IMR-90 (cell line): ENCODE measurements at regions not wholly inside any gene's neighbourhood (a gene's known extent, or its start where the extent isn't known, plus 50 kb on each side); places are given as distances from the start of the nearest gene placed in this dataset.

ENCODE experiments used
- ATAC-seq: fragments of 200-7000 bp; cut with Tn5 transposase; 2 replicates; pipeline ENCODE4 v1.9.1; 2020; ENCODE audit warnings: low read depth, mild to moderate bottlenecking, moderate library complexity
- BruUV-seq: library from RNA; stranded (reverse); fragments of 400-500 nt; replicated peaks from 2 replicates; lab custom pipeline; 2021; lab: Mats Ljungman, UMichigan
- CTCF ChIA-PET: fragments of 300-600 bp; formaldehyde crosslinking; extraction: SDS; loops from one replicate; lab custom pipeline; 2021; ENCODE audit warnings: antibody characterized with exemption; lab: Yijun Ruan, JAX
- POLR2A ChIA-PET: fragments of 300-600 bp; sonication (Branson Sonifier 250); formaldehyde crosslinking; loops from one replicate; lab custom pipeline; 2022; ENCODE audit warnings: antibody characterized with exemption; ENCODE audit not compliant: unreplicated experiment; lab: Charles Lee
- DNase-seq: peaks from one replicate; pipeline ENCODE4 v3.0.0; 2013
- H2AFZ ChIP-seq: replicated peaks from 2 replicates; pipeline ENCODE3; 2013; ENCODE audit warnings: low read length, mild to moderate bottlenecking; ENCODE audit not compliant: poor library complexity
- H2AK5ac ChIP-seq: 2 replicates; pipeline ENCODE4 v1.6.1; 2013; ENCODE audit warnings: low read depth, low read length, inconsistent platforms
- H2AK9ac ChIP-seq: replicated peaks from 2 replicates; pipeline ENCODE3; 2013; ENCODE audit warnings: mild to moderate bottlenecking, low read depth, low read length, moderate library complexity; ENCODE audit not compliant: poor library complexity
- H2BK120ac ChIP-seq: 2 replicates; pipeline ENCODE4 v1.6.1; 2013; ENCODE audit warnings: low read depth, low read length, inconsistent platforms
- H2BK15ac ChIP-seq: 3 replicates; pipeline ENCODE4 v1.6.1; 2013; ENCODE audit warnings: low read depth, low read length, inconsistent platforms
- H2BK20ac ChIP-seq: 2 replicates; pipeline ENCODE4 v1.6.1; 2013; ENCODE audit warnings: low read depth, mild to moderate bottlenecking, inconsistent platforms, low read length, moderate library complexity
- H2BK5ac ChIP-seq: 2 replicates; pipeline ENCODE4 v1.6.1; 2013; ENCODE audit warnings: mild to moderate bottlenecking, low read depth, low read length, inconsistent platforms; ENCODE audit not compliant: poor library complexity, severe bottlenecking
- H3K14ac ChIP-seq: replicated peaks from 2 replicates; pipeline ENCODE4 v1.6.1; 2013; ENCODE audit warnings: low read depth, low read length, inconsistent platforms
- H3K18ac ChIP-seq: 2 replicates; pipeline ENCODE4 v1.6.1; 2013; ENCODE audit warnings: low read depth, low read length, control low read depth
- H3K23ac ChIP-seq: 2 replicates; pipeline ENCODE4 v1.6.1; 2013; ENCODE audit warnings: low read depth, low read length, inconsistent platforms
- H3K27ac ChIP-seq: 2 replicates; pipeline ENCODE4 v1.5.1; 2013; ENCODE audit warnings: mild to moderate bottlenecking, control low read depth, low read length; ENCODE audit not compliant: insufficient read depth
- H3K27me3 ChIP-seq: 2 replicates; pipeline ENCODE4 v1.6.1; 2013; ENCODE audit warnings: low read length; ENCODE audit not compliant: control insufficient read depth, insufficient read depth
- H3K36me3 ChIP-seq: 2 replicates; pipeline ENCODE4 v1.6.1; 2013; ENCODE audit warnings: low read length, mixed read lengths; ENCODE audit not compliant: control insufficient read depth, insufficient read depth
- H3K4ac ChIP-seq: 2 replicates; pipeline ENCODE4 v1.6.1; 2013; ENCODE audit warnings: low read depth, low read length, inconsistent platforms
- H3K4me1 ChIP-seq: 2 replicates; pipeline ENCODE4 v1.6.1; 2013; ENCODE audit warnings: low read length, mixed read lengths; ENCODE audit not compliant: control insufficient read depth, insufficient read depth
- H3K4me2 ChIP-seq: 2 replicates; pipeline ENCODE4 v1.6.1; 2013; ENCODE audit warnings: low read depth, mild to moderate bottlenecking, control low read depth, low read length, moderate library complexity
- H3K4me3 ChIP-seq: 2 replicates; pipeline ENCODE4 v1.5.1; 2013; ENCODE audit warnings: low read depth, mild to moderate bottlenecking, control low read depth, low read length, moderate library complexity; ENCODE audit not compliant: insufficient read depth
- H3K56ac ChIP-seq: 2 replicates; pipeline ENCODE4 v1.6.1; 2013; ENCODE audit warnings: low read length, inconsistent platforms; ENCODE audit not compliant: insufficient read depth; ENCODE audit errors: extremely low read depth
- H3K79me1 ChIP-seq, 2 experiments: 2 replicates each; pipeline ENCODE4 v1.6.1; 2013; ENCODE audit warnings: low read length in 2 of 2, inconsistent platforms in 1 of 2, low read depth in 1 of 2
- H3K9ac ChIP-seq: 2 replicates; pipeline ENCODE4 v1.6.1; 2013; ENCODE audit warnings: low read depth, low read length, control low read depth
- H3K9me1 ChIP-seq: 2 replicates; pipeline ENCODE4 v1.6.1; 2013; ENCODE audit warnings: low read length, inconsistent platforms; ENCODE audit not compliant: insufficient read depth
- H3K9me3 ChIP-seq: 2 replicates; pipeline ENCODE4 v1.6.1; 2013; ENCODE audit warnings: low read length; ENCODE audit not compliant: control insufficient read depth, insufficient read depth
- H4K20me1 ChIP-seq: 2 replicates; pipeline ENCODE4 v1.6.1; 2013; ENCODE audit warnings: low read length, inconsistent platforms; ENCODE audit not compliant: insufficient read depth
- H4K5ac ChIP-seq: 2 replicates; pipeline ENCODE4 v1.6.1; 2013; ENCODE audit warnings: mild to moderate bottlenecking, low read depth, low read length, control low read depth
- H4K8ac ChIP-seq, 2 experiments: 2 replicates each; pipeline ENCODE4 v1.6.1; 2013; ENCODE audit warnings: low read depth in 2 of 2, low read length in 2 of 2, control low read depth in 1 of 2, inconsistent platforms in 1 of 2
- H4K91ac ChIP-seq: 2 replicates; pipeline ENCODE4 v1.6.1; 2013; ENCODE audit warnings: low read depth, low read length, inconsistent platforms; ENCODE audit not compliant: insufficient read depth
- BHLHE40 ChIP-seq: fragments of 150-350 bp; IDR thresholded peaks from 2 replicates; pipeline ENCODE4 v1.6.1; 2016; ENCODE audit warnings: mild to moderate bottlenecking, low read depth, low read length
- CEBPB ChIP-seq: IDR thresholded peaks from 2 replicates; pipeline ENCODE4 v1.6.1; 2012; ENCODE audit warnings: low read depth, low read length, improper control_type of control experiment
- CHD1 ChIP-seq: IDR thresholded peaks from 2 replicates; pipeline ENCODE4 v1.6.1; 2012; ENCODE audit warnings: low read depth, low read length, improper control_type of control experiment
- FOS ChIP-seq: fragments of 150-350 bp; IDR thresholded peaks from 2 replicates; pipeline ENCODE4 v1.6.1; 2016; ENCODE audit warnings: low read depth, low read length
- MAFK ChIP-seq: IDR thresholded peaks from 2 replicates; pipeline ENCODE4 v1.6.1; 2012; ENCODE audit warnings: low read depth, low read length, improper control_type of control experiment
- MAZ ChIP-seq: IDR thresholded peaks from 2 replicates; pipeline ENCODE4 v1.6.1; 2012; ENCODE audit warnings: low read depth, mild to moderate bottlenecking, low read length, improper control_type of control experiment, moderate library complexity, borderline replicate concordance
- MXI1 ChIP-seq: IDR thresholded peaks from 2 replicates; pipeline ENCODE4 v1.6.1; 2012; ENCODE audit warnings: low read depth, mild to moderate bottlenecking, low read length, moderate library complexity, borderline replicate concordance
- NFE2L2 ChIP-seq: fragments of 150-350 bp; IDR thresholded peaks from 2 replicates; pipeline ENCODE4 v1.6.1; 2016; ENCODE audit warnings: low read depth, mild to moderate bottlenecking, low read length
- POLR2A ChIP-seq: IDR thresholded peaks from 2 replicates; pipeline ENCODE4 v1.6.1; 2012; ENCODE audit warnings: mild to moderate bottlenecking, low read depth, low read length
- RAD21 ChIP-seq: IDR thresholded peaks from 2 replicates; pipeline ENCODE4 v1.6.1; 2012; ENCODE audit warnings: low read length, improper control_type of control experiment
- RCOR1 ChIP-seq: IDR thresholded peaks from 2 replicates; pipeline ENCODE4 v1.6.1; 2012; ENCODE audit warnings: mild to moderate bottlenecking, low read length, improper control_type of control experiment; ENCODE audit not compliant: insufficient replicate concordance
- RFX5 ChIP-seq: IDR thresholded peaks from 2 replicates; pipeline ENCODE4 v1.8.0; 2012; ENCODE audit warnings: low read depth, mild to moderate bottlenecking, low read length, moderate library complexity
- SMC3 ChIP-seq: fragments of 150-350 bp; IDR thresholded peaks from 2 replicates; pipeline ENCODE4 v1.6.1; 2016; ENCODE audit warnings: low read depth, mild to moderate bottlenecking, antibody characterized with exemption, low read length, moderate library complexity
- WGBS, 2 experiments: methylation state at CpG; one replicate each; pipeline versions ENCODE4 v1.1.5 to v1.1.7; 2013; ENCODE audit warnings: missing lambda C conversion rate in 2 of 2; ENCODE audit not compliant: insufficient read length in 1 of 2; ENCODE audit errors: extremely low coverage in 2 of 2; 5-methylcytosine and 5-hydroxymethylcytosine counted together
- dilution Hi-C: fragments of 300-500 bp; cut with HindIII; formaldehyde crosslinking; loops from one replicate; pipeline ENCODE4 v1.14.3; 2018; ENCODE audit warnings: low sequenced_read_pairs; ENCODE audit not compliant: unreplicated experiment
- in situ Hi-C: fragments of 300-500 bp; cut with MboI; formaldehyde crosslinking; loops from 3 replicates; pipeline ENCODE4 v1.14.3; 2019; ENCODE audit warnings: low sequenced_read_pairs, inconsistent platforms, mixed read lengths
- intact Hi-C: fragments of 100-400 bp; cut with micrococcal nuclease; formaldehyde crosslinking; loops from 2 replicates; pipeline ENCODE4 v1.10.0; 2022
- TF ChIP-seq, protein P1 (sequence below): fragments of 150-350 bp; IDR thresholded peaks from 2 replicates; pipeline ENCODE4 v1.6.1; 2017; ENCODE audit warnings: mild to moderate bottlenecking, antibody characterized with exemption, low read length, low read depth
- TF ChIP-seq, protein P2 (sequence below): conservative IDR thresholded peaks from 2 replicates; pipeline ENCODE4 v1.5.1; 2012; ENCODE audit warnings: mild to moderate bottlenecking, low read depth, low read length, improper control_type of control experiment
- TF ChIP-seq, protein P3 (sequence below): fragments of 150-350 bp; IDR thresholded peaks from 2 replicates; pipeline ENCODE4 v1.6.1; 2016; ENCODE audit warnings: low read depth, mild to moderate bottlenecking, low read length, moderate library complexity, borderline replicate concordance

DNA sequence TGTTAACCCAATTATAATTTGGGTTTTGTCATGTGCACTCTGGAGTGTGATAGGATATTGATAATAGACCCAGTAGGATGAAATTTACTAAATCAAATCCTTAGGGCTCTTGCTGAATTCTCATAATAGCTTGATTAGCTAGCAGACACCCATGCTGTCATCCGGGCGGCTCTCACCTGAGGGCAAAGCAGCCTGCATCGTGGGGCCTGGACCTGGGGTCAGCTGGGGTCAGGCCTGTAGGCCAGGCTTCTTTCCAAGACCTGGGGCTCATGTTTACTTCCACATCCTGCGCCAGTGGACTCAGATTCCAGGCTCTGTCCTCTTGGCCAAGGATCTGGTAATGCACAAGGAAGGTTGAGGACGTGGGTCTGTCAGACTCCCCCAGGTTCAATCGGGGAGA is 486.3 kb downstream of the NPHP4 start:
- dilution Hi-C loops = no loop called here
- no peak overlapping the region for H4K91ac ChIP-seq
- CTCF ChIA-PET = no interaction called here

More for the DNA sequence above, 486.3 kb downstream of the NPHP4 start:
- H4K20me1 ChIP-seq = no peaks in the 10 kb centered on the region
- H3K36me3 ChIP-seq = no peaks in the 10 kb centered on the region
- H3K79me1 ChIP-seq = no peaks in the 10 kb centered on the region
- no peak overlapping the region for H2BK20ac ChIP-seq
- WGBS, 2 experiments = 90% methylated on average over 2 of the region's 6 CpGs; no CpG with 5 or more reads in 1 of the 2 experiments
- H2AK9ac ChIP-seq = no peak overlapping the region
- H4K8ac ChIP-seq = no peak overlapping the region
- no peak overlapping the region for H2BK120ac ChIP-seq
- H3K27me3 ChIP-seq = no peaks in the 10 kb centered on the region
- BruUV-seq = no TSS peak
- in situ Hi-C loops = loop anchor here (5.0 to 25.0 kb wide), 2 partner anchors 471 to 831 kb away; no protein-coding TSS in a partner anchor
- ATAC-seq (no peak), DNase-seq (no peak)
- peaks cover 3% of the 10 kb centered on the region; the same call in 1 of the 2 replicates for H3K9me3 ChIP-seq
- H2BK5ac ChIP-seq = no peak overlapping the region
- H3K4ac ChIP-seq = no peak overlapping the region
- TF ChIP-seq MXI1 = no peak
- TF ChIP-seq RFX5 = no peak
- TF ChIP-seq NFE2L2 = no peak
- TF ChIP-seq CEBPB = no peak
- no peak for TF ChIP-seq SMC3
- TF ChIP-seq, protein P1, sequence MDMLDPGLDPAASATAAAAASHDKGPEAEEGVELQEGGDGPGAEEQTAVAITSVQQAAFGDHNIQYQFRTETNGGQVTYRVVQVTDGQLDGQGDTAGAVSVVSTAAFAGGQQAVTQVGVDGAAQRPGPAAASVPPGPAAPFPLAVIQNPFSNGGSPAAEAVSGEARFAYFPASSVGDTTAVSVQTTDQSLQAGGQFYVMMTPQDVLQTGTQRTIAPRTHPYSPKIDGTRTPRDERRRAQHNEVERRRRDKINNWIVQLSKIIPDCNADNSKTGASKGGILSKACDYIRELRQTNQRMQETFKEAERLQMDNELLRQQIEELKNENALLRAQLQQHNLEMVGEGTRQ = no peak
- TF ChIP-seq CHD1 = no peak
- TF ChIP-seq RAD21 = no peak
- TF ChIP-seq POLR2A = no peak
- TF ChIP-seq RCOR1 = no peak
- no peak for TF ChIP-seq FOS
- TF ChIP-seq MAZ = no peak
- no peak for TF ChIP-seq MAFK
- TF ChIP-seq, protein P2, sequence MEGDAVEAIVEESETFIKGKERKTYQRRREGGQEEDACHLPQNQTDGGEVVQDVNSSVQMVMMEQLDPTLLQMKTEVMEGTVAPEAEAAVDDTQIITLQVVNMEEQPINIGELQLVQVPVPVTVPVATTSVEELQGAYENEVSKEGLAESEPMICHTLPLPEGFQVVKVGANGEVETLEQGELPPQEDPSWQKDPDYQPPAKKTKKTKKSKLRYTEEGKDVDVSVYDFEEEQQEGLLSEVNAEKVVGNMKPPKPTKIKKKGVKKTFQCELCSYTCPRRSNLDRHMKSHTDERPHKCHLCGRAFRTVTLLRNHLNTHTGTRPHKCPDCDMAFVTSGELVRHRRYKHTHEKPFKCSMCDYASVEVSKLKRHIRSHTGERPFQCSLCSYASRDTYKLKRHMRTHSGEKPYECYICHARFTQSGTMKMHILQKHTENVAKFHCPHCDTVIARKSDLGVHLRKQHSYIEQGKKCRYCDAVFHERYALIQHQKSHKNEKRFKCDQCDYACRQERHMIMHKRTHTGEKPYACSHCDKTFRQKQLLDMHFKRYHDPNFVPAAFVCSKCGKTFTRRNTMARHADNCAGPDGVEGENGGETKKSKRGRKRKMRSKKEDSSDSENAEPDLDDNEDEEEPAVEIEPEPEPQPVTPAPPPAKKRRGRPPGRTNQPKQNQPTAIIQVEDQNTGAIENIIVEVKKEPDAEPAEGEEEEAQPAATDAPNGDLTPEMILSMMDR = no peak
- TF ChIP-seq, protein P3, sequence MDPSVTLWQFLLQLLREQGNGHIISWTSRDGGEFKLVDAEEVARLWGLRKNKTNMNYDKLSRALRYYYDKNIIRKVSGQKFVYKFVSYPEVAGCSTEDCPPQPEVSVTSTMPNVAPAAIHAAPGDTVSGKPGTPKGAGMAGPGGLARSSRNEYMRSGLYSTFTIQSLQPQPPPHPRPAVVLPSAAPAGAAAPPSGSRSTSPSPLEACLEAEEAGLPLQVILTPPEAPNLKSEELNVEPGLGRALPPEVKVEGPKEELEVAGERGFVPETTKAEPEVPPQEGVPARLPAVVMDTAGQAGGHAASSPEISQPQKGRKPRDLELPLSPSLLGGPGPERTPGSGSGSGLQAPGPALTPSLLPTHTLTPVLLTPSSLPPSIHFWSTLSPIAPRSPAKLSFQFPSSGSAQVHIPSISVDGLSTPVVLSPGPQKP = no peak
- TF ChIP-seq BHLHE40 = no peak
- no peak overlapping the region for H3K56ac ChIP-seq
- H3K27ac ChIP-seq = no peak overlapping the region
- H2AK5ac ChIP-seq = no peak overlapping the region
- H3K18ac ChIP-seq = no peak overlapping the region
- no peak overlapping the region for H3K14ac ChIP-seq
- intact Hi-C loops = no loop called here
- H3K4me1 ChIP-seq = no peaks in the 10 kb centered on the region
- H3K23ac ChIP-seq = no peak overlapping the region
- H4K5ac ChIP-seq = no peak overlapping the region
- H2BK15ac ChIP-seq = no peak overlapping the region
- H3K9ac ChIP-seq = no peak overlapping the region
- peak overlapping the region; percentile 43 for H2AFZ ChIP-seq
- no peak overlapping the region for H3K4me2 ChIP-seq
- POLR2A ChIA-PET = no interaction called here
- H3K4me3 ChIP-seq = no peak overlapping the region
- no peaks in the 10 kb centered on the region for H3K9me1 ChIP-seq
